Astrocyte (in vitro differentiated cells and primary cell): ENCODE measurements at regions not wholly inside any gene's neighbourhood (a gene's known extent, or its start where the extent isn't known, plus 50 kb on each side); places are given as distances from the start of the nearest gene placed in this dataset.

ENCODE experiments used
- CTCF ChIP-seq: IDR thresholded peaks from 2 replicates; pipeline ENCODE4 v1.5.1; 2011; ENCODE audit warnings: low read depth, mild to moderate bottlenecking, inconsistent platforms, low read length, moderate library complexity; ENCODE audit not compliant: insufficient read depth
- EZH2 ChIP-seq: IDR thresholded peaks from 2 replicates; pipeline ENCODE4 v1.6.1; 2012; ENCODE audit warnings: mild to moderate bottlenecking, low read length, inconsistent platforms; ENCODE audit not compliant: insufficient read depth

GRCh38 chr6:92011681-92012245 lies 1407.6 kb downstream of the EPHA7 start:
- TF ChIP-seq CTCF (no peak), EZH2 (no peak)
